Gastrocnemius medialis (tissue), 4 donors: ENCODE measurements at regions not wholly inside any gene's neighbourhood (a gene's known extent, or its start where the extent isn't known, plus 50 kb on each side); places are given as distances from the start of the nearest gene placed in this dataset.
"Not testable (repeated sequence)": the region's sequence is repeated elsewhere in the genome, so short reads cannot be mapped to it uniquely, and the experiment has no call there.

Source experiments
- POLR2A ChIP-seq, 2 donors: fragments of 450-650 bp; IDR thresholded peaks; one replicate each; pipeline ENCODE4 v1.6.1; 2017; ENCODE audit warnings: antibody characterized with exemption in 2 of 2, mild to moderate bottlenecking in 2 of 2, moderate library complexity in 2 of 2
- TF ChIP-seq, protein P1 (sequence below), 5 experiments: fragments of 450-650 bp in 3 of 5; fragments of 200-600 bp in 2 of 5; sonication (generic) in 2 of 5; IDR thresholded peaks in 4 of 5; conservative IDR thresholded peaks in 1 of 5; 1 replicate in 4 of 5; 2 replicates in 1 of 5; pipeline ENCODE4 v1.5.1; 2016 to 2019; ENCODE audit warnings: antibody characterized with exemption in 5 of 5, mild to moderate bottlenecking in 3 of 5, moderate library complexity in 3 of 5

- TF ChIP-seq, protein P1, sequence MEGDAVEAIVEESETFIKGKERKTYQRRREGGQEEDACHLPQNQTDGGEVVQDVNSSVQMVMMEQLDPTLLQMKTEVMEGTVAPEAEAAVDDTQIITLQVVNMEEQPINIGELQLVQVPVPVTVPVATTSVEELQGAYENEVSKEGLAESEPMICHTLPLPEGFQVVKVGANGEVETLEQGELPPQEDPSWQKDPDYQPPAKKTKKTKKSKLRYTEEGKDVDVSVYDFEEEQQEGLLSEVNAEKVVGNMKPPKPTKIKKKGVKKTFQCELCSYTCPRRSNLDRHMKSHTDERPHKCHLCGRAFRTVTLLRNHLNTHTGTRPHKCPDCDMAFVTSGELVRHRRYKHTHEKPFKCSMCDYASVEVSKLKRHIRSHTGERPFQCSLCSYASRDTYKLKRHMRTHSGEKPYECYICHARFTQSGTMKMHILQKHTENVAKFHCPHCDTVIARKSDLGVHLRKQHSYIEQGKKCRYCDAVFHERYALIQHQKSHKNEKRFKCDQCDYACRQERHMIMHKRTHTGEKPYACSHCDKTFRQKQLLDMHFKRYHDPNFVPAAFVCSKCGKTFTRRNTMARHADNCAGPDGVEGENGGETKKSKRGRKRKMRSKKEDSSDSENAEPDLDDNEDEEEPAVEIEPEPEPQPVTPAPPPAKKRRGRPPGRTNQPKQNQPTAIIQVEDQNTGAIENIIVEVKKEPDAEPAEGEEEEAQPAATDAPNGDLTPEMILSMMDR (IDR thresholded peaks at IDR 0.05 in 4 of 5, conservative IDR thresholded peaks at IDR 0.05 in 1 of 5): not testable (repeated sequence)
- TF ChIP-seq POLR2A (IDR thresholded peaks at IDR 0.05): not testable (repeated sequence)
Measured at GRCh38 chr22:15854978-15855377, 165.2 kb downstream of the POTEH start.
